ENCODE measurements at regions not wholly inside any gene's neighbourhood (a gene's known extent, or its start where the extent isn't known, plus 50 kb on each side); places are given as distances from the start of the nearest gene placed in this dataset.
A peak's percentile ranks its signal among the peaks of the same experiment; 100 is the strongest.
"Not testable (repeated sequence)": the region's sequence is repeated elsewhere in the genome, so short reads cannot be mapped to it uniquely, and the experiment has no call there.

GRCh38 chr5:159493696-159494095 is 163.4 kb upstream of the IL12B start:
- H3K18ac ChIP-seq (ENCODE audit: low read length), result no peak overlapping the region
- H3K9ac ChIP-seq (ENCODE audit: low read length), result no peak overlapping the region
- H2BK15ac ChIP-seq (replicated peaks; ENCODE audit: low read depth), result no peak overlapping the region
- H2AK5ac ChIP-seq (ENCODE audit: low read length), result no peak overlapping the region
- no peaks in the 10 kb centered on the region for H3K79me2 ChIP-seq (ENCODE audit: control insufficient read depth, insufficient read depth, low read length)
- H3K79me1 ChIP-seq (ENCODE audit: low read length), result no peaks in the 10 kb centered on the region
- no peaks in the 10 kb centered on the region for H3K36me3 ChIP-seq (ENCODE audit: control insufficient read depth, insufficient read depth, low read length)
- H2BK120ac ChIP-seq (ENCODE audit: low read depth, low read length), result no peak overlapping the region
- no peak overlapping the region for H3K4me2 ChIP-seq (ENCODE audit: low read length)
- H3K56ac ChIP-seq (ENCODE audit: low read length), result no peak overlapping the region
- no peak for DNase-seq
- H3K27ac ChIP-seq (ENCODE audit: low read depth, low read length), result no peak overlapping the region
- H2BK5ac ChIP-seq (ENCODE audit: low read length), result no peak overlapping the region
- H3K4me3 ChIP-seq (ENCODE audit: low read length), result no peak overlapping the region
- no peaks in the 10 kb centered on the region for H3K27me3 ChIP-seq (ENCODE audit: insufficient read depth, low read length, poor library complexity)
- no peak overlapping the region for H3K23ac ChIP-seq (ENCODE audit: low read length)
- no peak overlapping the region for H3K4ac ChIP-seq (ENCODE audit: low read depth, low read length)
- H4K8ac ChIP-seq (ENCODE audit: low read depth, low read length), result no peak overlapping the region
- no peak overlapping the region for H4K5ac ChIP-seq (ENCODE audit: low read length)
- peaks cover 2% of the 10 kb centered on the region for H3K4me1 ChIP-seq (ENCODE audit: control insufficient read depth, low read depth, low read length)

DNA sequence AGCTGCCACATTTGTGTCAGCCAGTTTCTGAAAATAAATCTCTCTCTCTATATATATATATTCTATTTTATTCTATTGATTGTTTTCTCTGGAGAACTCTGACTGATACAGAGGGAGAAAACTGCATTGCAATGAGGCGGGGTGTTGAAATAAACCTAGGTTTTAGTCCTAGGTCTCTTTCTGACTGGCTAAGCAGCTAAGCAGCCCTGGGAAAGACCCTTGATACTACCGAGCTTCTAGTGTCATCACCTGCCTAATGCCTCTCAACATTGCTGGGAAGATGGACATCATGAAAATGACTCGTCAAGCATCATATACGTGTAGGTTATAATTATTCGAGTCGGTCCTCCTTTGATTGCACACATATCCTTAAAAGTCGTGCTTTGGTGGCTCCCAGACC is 166.5 kb upstream of the IL12B start:
- Histone ChIP-seq H3K79me1 (ENCODE audit: low read length) (no peaks in the 10 kb centered on the region), H3K4me1 (ENCODE audit: control insufficient read depth, low read depth, low read length) (peaks cover 2% of the 10 kb centered on the region), H2AK5ac (ENCODE audit: low read length) (no peak overlapping the region), H3K36me3 (ENCODE audit: control insufficient read depth, insufficient read depth, low read length) (no peaks in the 10 kb centered on the region), H3K79me2 (ENCODE audit: control insufficient read depth, insufficient read depth, low read length) (no peaks in the 10 kb centered on the region), H2BK15ac (replicated peaks; ENCODE audit: low read depth) (no peak overlapping the region), H3K27ac (ENCODE audit: low read depth, low read length) (no peak overlapping the region), H3K27me3 (ENCODE audit: insufficient read depth, low read length, poor library complexity) (no peaks in the 10 kb centered on the region), H3K9ac (ENCODE audit: low read length) (no peak overlapping the region), H3K56ac (ENCODE audit: low read length) (no peak overlapping the region), H3K18ac (ENCODE audit: low read length) (no peak overlapping the region), H3K4me2 (ENCODE audit: low read length) (no peak overlapping the region), H3K23ac (ENCODE audit: low read length) (no peak overlapping the region), H4K5ac (ENCODE audit: low read length) (no peak overlapping the region), H3K4me3 (ENCODE audit: low read length) (no peak overlapping the region), H4K8ac (ENCODE audit: low read depth, low read length) (no peak overlapping the region), H3K4ac (ENCODE audit: low read depth, low read length) (no peak overlapping the region), H2BK5ac (ENCODE audit: low read length) (no peak overlapping the region), H2BK120ac (ENCODE audit: low read depth, low read length) (no peak overlapping the region)
- WGBS (ENCODE audit: extremely low coverage, insufficient coverage, low lambda C conversion rate), result no CpG with 5 or more reads among the region's 7 CpGs
- no peak for DNase-seq

GRCh38 chr5:159497221-159497620 is 166.9 kb upstream of the IL12B start:
- Histone ChIP-seq H2BK15ac (replicated peaks; ENCODE audit: low read depth) (no peak overlapping the region), H3K79me2 (ENCODE audit: control insufficient read depth, insufficient read depth, low read length) (no peaks in the 10 kb centered on the region), H3K79me1 (ENCODE audit: low read length) (no peaks in the 10 kb centered on the region), H3K27me3 (ENCODE audit: insufficient read depth, low read length, poor library complexity) (no peaks in the 10 kb centered on the region), H3K9ac (ENCODE audit: low read length) (no peak overlapping the region), H3K4ac (ENCODE audit: low read depth, low read length) (no peak overlapping the region), H4K5ac (ENCODE audit: low read length) (no peak overlapping the region), H3K18ac (ENCODE audit: low read length) (no peak overlapping the region), H3K4me1 (ENCODE audit: control insufficient read depth, low read depth, low read length) (peaks cover 2% of the 10 kb centered on the region), H3K36me3 (ENCODE audit: control insufficient read depth, insufficient read depth, low read length) (no peaks in the 10 kb centered on the region), H3K4me2 (ENCODE audit: low read length) (no peak overlapping the region), H4K8ac (ENCODE audit: low read depth, low read length) (no peak overlapping the region), H2BK120ac (ENCODE audit: low read depth, low read length) (no peak overlapping the region), H3K27ac (ENCODE audit: low read depth, low read length) (no peak overlapping the region), H3K56ac (ENCODE audit: low read length) (no peak overlapping the region), H2AK5ac (ENCODE audit: low read length) (no peak overlapping the region), H3K23ac (ENCODE audit: low read length) (no peak overlapping the region), H3K4me3 (ENCODE audit: low read length) (no peak overlapping the region), H2BK5ac (ENCODE audit: low read length) (no peak overlapping the region)
- peak; percentile 78 for DNase-seq
- no CpG with 5 or more reads among the region's 2 CpGs for whole genome bisulfite sequencing (ENCODE audit: extremely low coverage, insufficient coverage, low lambda C conversion rate)

- no peaks in the 10 kb centered on the region for H3K79me1 ChIP-seq (ENCODE audit: low read length)
- H3K79me2 ChIP-seq (ENCODE audit: control insufficient read depth, insufficient read depth, low read length), result no peaks in the 10 kb centered on the region
- H4K8ac ChIP-seq (ENCODE audit: low read depth, low read length), result no peak overlapping the region
- no peak overlapping the region for H2AK5ac ChIP-seq (ENCODE audit: low read length)
- no peaks in the 10 kb centered on the region for H3K27me3 ChIP-seq (ENCODE audit: insufficient read depth, low read length, poor library complexity)
- H2BK5ac ChIP-seq (ENCODE audit: low read length), result no peak overlapping the region
- no peaks in the 10 kb centered on the region for H3K36me3 ChIP-seq (ENCODE audit: control insufficient read depth, insufficient read depth, low read length)
- H3K56ac ChIP-seq (ENCODE audit: low read length), result no peak overlapping the region
- H4K5ac ChIP-seq (ENCODE audit: low read length), result no peak overlapping the region
- no peak overlapping the region for H2BK15ac ChIP-seq (replicated peaks; ENCODE audit: low read depth)
- no peak overlapping the region for H3K18ac ChIP-seq (ENCODE audit: low read length)
- H3K4me1 ChIP-seq (ENCODE audit: control insufficient read depth, low read depth, low read length), result peaks cover 2% of the 10 kb centered on the region
- no peak overlapping the region for H3K4ac ChIP-seq (ENCODE audit: low read depth, low read length)
- H3K27ac ChIP-seq (ENCODE audit: low read depth, low read length), result no peak overlapping the region
- H3K4me3 ChIP-seq (ENCODE audit: low read length), result no peak overlapping the region
- no peak for DNase-seq
- no peak overlapping the region for H3K9ac ChIP-seq (ENCODE audit: low read length)
- no peak overlapping the region for H3K23ac ChIP-seq (ENCODE audit: low read length)
- no peak overlapping the region for H3K4me2 ChIP-seq (ENCODE audit: low read length)
- no peak overlapping the region for H2BK120ac ChIP-seq (ENCODE audit: low read depth, low read length)
Observed at GRCh38 chr5:159498630-159499029, 168.3 kb upstream of the IL12B start.

DNA sequence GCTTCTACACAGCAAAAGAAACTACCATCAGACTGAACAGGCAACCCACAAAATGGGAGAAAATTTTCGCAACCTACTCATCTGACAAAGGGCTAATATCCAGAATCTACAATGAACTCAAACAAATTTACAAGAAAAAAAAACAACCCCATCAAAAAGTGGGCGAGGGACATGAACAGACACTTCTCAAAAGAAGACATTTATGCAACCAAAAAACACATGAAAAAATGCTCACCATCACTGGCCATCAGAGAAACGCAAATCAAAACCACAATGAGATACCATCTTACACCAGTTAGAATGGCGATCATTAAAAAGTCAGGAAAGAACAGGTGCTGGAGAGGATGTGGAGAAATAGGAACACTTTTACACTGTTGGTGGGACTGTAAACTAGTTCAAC is 171.8 kb upstream of the IL12B start:
- no CpG with 5 or more reads among the region's 4 CpGs for WGBS (ENCODE audit: extremely low coverage, insufficient coverage, low lambda C conversion rate)
- H3K79me1 ChIP-seq (ENCODE audit: low read length); DNase-seq; H3K56ac ChIP-seq (ENCODE audit: low read length); H3K23ac ChIP-seq (ENCODE audit: low read length); H2BK120ac ChIP-seq (ENCODE audit: low read depth, low read length); H3K79me2 ChIP-seq (ENCODE audit: control insufficient read depth, insufficient read depth, low read length); H3K27ac ChIP-seq (ENCODE audit: low read depth, low read length); H3K36me3 ChIP-seq (ENCODE audit: control insufficient read depth, insufficient read depth, low read length); H3K4me3 ChIP-seq (ENCODE audit: low read length); H3K4me2 ChIP-seq (ENCODE audit: low read length); H2AK5ac ChIP-seq (ENCODE audit: low read length); H2BK15ac ChIP-seq (replicated peaks; ENCODE audit: low read depth); H2BK5ac ChIP-seq (ENCODE audit: low read length); H4K5ac ChIP-seq (ENCODE audit: low read length); H3K27me3 ChIP-seq (ENCODE audit: insufficient read depth, low read length, poor library complexity); H3K4me1 ChIP-seq (ENCODE audit: control insufficient read depth, low read depth, low read length); H3K9ac ChIP-seq (ENCODE audit: low read length); H4K8ac ChIP-seq (ENCODE audit: low read depth, low read length); H3K18ac ChIP-seq (ENCODE audit: low read length); H3K4ac ChIP-seq (ENCODE audit: low read depth, low read length): not testable (repeated sequence)

DNA sequence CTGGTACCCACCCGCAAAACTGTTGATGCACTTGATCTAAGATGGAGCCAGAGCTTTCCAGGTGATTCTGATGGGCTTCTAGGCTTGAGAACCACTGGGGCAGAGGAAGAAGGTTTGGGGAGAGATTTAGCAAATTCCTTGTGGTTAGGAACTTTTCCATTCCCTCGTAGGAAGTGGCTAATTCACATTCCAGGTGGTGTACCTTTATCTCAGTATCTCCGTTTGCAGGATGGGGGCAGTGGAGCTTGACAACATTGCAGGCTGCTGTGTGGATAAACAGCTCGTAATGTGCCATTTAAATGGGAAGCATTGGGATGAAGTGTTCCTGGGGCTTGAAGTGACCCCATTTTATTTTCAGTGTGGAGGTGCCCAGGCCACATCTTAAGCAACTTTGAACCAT is 172.9 kb upstream of the IL12B start:
- Histone ChIP-seq H4K8ac (ENCODE audit: low read depth, low read length) (no peak overlapping the region), H3K9ac (ENCODE audit: low read length) (no peak overlapping the region), H3K4me2 (ENCODE audit: low read length) (no peak overlapping the region), H2AK5ac (ENCODE audit: low read length) (no peak overlapping the region), H3K56ac (ENCODE audit: low read length) (no peak overlapping the region), H2BK120ac (ENCODE audit: low read depth, low read length) (no peak overlapping the region), H3K23ac (ENCODE audit: low read length) (no peak overlapping the region), H2BK15ac (replicated peaks; ENCODE audit: low read depth) (no peak overlapping the region), H2BK5ac (ENCODE audit: low read length) (no peak overlapping the region), H3K36me3 (ENCODE audit: control insufficient read depth, insufficient read depth, low read length) (no peaks in the 10 kb centered on the region), H3K79me1 (ENCODE audit: low read length) (no peaks in the 10 kb centered on the region), H3K27me3 (ENCODE audit: insufficient read depth, low read length, poor library complexity) (no peaks in the 10 kb centered on the region), H3K79me2 (ENCODE audit: control insufficient read depth, insufficient read depth, low read length) (no peaks in the 10 kb centered on the region), H4K5ac (ENCODE audit: low read length) (no peak overlapping the region), H3K27ac (ENCODE audit: low read depth, low read length) (no peak overlapping the region), H3K4me1 (ENCODE audit: control insufficient read depth, low read depth, low read length) (no peaks in the 10 kb centered on the region), H3K4ac (ENCODE audit: low read depth, low read length) (no peak overlapping the region), H3K18ac (ENCODE audit: low read length) (no peak overlapping the region), H3K4me3 (ENCODE audit: low read length) (no peak overlapping the region)
- DNase-seq, result peak; percentile 63
- WGBS (ENCODE audit: extremely low coverage, insufficient coverage, low lambda C conversion rate), result no CpG with 5 or more reads among the region's 4 CpGs
